ENCODE measurements at regions not wholly inside any gene's neighbourhood (a gene's known extent, or its start where the extent isn't known, plus 50 kb on each side); places are given as distances from the start of the nearest gene placed in this dataset.

- ATAC-seq (ENCODE audit: low FRiP score) (peak; percentile 10), DNase-seq (ENCODE audit: low spot score) (no peak)
- TF ChIP-seq CTCF (IDR thresholded peaks at IDR 0.05): no peak
Observed at GRCh38 chr18:24913507-24914170, 438.3 kb downstream of the ZNF521 start.

GRCh38 chr18:24914171-24914525, 437.8 kb downstream of the ZNF521 start:
- DNase-seq (ENCODE audit: low spot score) (no peak), ATAC-seq (ENCODE audit: low FRiP score) (no peak)
- TF ChIP-seq CTCF (IDR thresholded peaks at IDR 0.05): no peak

DNA sequence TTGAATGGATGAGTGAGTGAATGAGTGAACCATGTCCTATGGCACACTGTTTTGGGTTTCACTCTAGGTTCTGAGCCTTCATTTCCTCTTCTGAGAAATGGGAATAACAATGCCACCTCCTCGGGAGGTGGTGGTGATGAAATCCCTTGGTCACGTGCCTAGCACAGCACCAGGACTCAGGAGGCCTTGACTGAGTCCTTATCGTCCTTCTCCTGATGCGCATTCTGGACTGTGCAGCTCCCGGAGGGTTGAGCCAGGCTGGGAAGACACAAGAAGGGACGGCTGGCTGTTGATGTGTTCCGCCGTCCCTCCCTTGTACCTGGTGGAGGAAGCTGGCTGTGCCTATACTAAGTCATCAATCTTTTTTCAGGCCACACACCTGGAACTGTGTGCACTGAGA, 437.3 kb downstream of the ZNF521 start:
- no peak for TF ChIP-seq CTCF (IDR thresholded peaks at IDR 0.05)
- DNase-seq (ENCODE audit: low spot score) (no peak), ATAC-seq (ENCODE audit: low FRiP score) (no peak)

- no peak for DNase-seq (ENCODE audit: low spot score)
- ATAC-seq (ENCODE audit: low FRiP score): no peak
- no peak for TF ChIP-seq CTCF (IDR thresholded peaks at IDR 0.05)
Observed at GRCh38 chr18:24915547-24915946, 436.4 kb downstream of the ZNF521 start.

- TF ChIP-seq CTCF (IDR thresholded peaks at IDR 0.05): no peak
- DNase-seq (ENCODE audit: low spot score): no peak
- ATAC-seq (ENCODE audit: low FRiP score): no peak
Observed at GRCh38 chr18:24917767-24918166, 434.2 kb downstream of the ZNF521 start.

- no peak for ATAC-seq (ENCODE audit: low FRiP score)
Observed at GRCh38 chr18:24918257-24918656, 433.7 kb downstream of the ZNF521 start.

More at GRCh38 chr18:24918257-24918656, 433.7 kb downstream of the ZNF521 start:
- no peak for DNase-seq (ENCODE audit: low spot score)
- no peak for TF ChIP-seq CTCF (IDR thresholded peaks at IDR 0.05)
